ENCODE measurements at regions not wholly inside any gene's neighbourhood (a gene's known extent, or its start where the extent isn't known, plus 50 kb on each side); places are given as distances from the start of the nearest gene placed in this dataset.

- Histone ChIP-seq H3K4me1 (ENCODE audit: control insufficient read depth in 2 of 3, insufficient read depth in 2 of 3, low read depth in 1 of 3, low read length in 3 of 3) (no peaks in the 10 kb centered on the region), H3K9me3 (ENCODE audit: control insufficient read depth in 2 of 3, insufficient read depth in 1 of 3, low read length in 3 of 3) (no peaks in the 10 kb centered on the region), H3K27me3 (ENCODE audit: control insufficient read depth, insufficient read depth, low read length) (no peaks in the 10 kb centered on the region), H3K4me3 (ENCODE audit: low read length in 3 of 3) (no peak overlapping the region), H3K27ac (ENCODE audit: low read depth in 2 of 2, low read length in 2 of 2) (no peak overlapping the region), H3K36me3 (ENCODE audit: control insufficient read depth in 2 of 3, insufficient read depth in 3 of 3, low read length in 3 of 3) (no peaks in the 10 kb centered on the region), H3K9ac (ENCODE audit: low read length in 3 of 3) (no peak overlapping the region)
- DNase-seq = no peak
- no peak for FAIRE-seq
- TF ChIP-seq CTCF (IDR thresholded peaks at IDR 0.05; ENCODE audit: borderline replicate concordance, extremely low read depth, insufficient read depth) = no peak
- intact Hi-C loops (cut with DNase I) = no loop called here
These were observed 50.8 kb upstream of the KLHL13 start for GRCh38 chrX:118167361-118167760.

DNA sequence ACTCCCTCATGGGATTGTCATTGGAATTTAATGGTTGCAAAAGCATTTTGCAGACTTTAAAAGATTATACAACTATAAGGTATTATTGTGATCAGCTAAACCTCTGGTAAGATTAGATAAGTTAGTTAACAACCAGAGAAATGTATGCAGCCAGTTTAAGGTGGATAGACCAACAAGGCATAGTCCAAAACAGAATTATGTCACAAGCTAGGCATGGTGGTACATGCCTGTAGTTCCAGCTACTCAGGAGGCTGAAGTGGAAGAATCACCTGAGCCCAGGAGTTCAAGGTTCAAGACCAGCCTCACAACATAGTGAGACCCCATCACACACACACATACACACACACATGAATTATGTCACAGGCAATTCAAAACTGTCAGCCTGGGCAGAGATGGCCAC is 54.7 kb upstream of the KLHL13 start:
- no peak for TF ChIP-seq CTCF (IDR thresholded peaks at IDR 0.05; ENCODE audit: borderline replicate concordance, extremely low read depth, insufficient read depth)
- intact Hi-C loops (cut with DNase I) = no loop called here
- Histone ChIP-seq H3K27me3 (ENCODE audit: control insufficient read depth, insufficient read depth, low read length) (no peaks in the 10 kb centered on the region), H3K9ac (ENCODE audit: low read length in 3 of 3) (no peak overlapping the region), H3K4me1 (ENCODE audit: control insufficient read depth in 2 of 3, insufficient read depth in 2 of 3, low read depth in 1 of 3, low read length in 3 of 3) (no peaks in the 10 kb centered on the region), H3K4me3 (ENCODE audit: low read length in 3 of 3) (no peak overlapping the region), H3K36me3 (ENCODE audit: control insufficient read depth in 2 of 3, insufficient read depth in 3 of 3, low read length in 3 of 3) (no peaks in the 10 kb centered on the region), H3K9me3 (ENCODE audit: control insufficient read depth in 2 of 3, insufficient read depth in 1 of 3, low read length in 3 of 3) (no peaks in the 10 kb centered on the region), H3K27ac (ENCODE audit: low read depth in 2 of 2, low read length in 2 of 2) (no peak overlapping the region)
- FAIRE-seq (no peak), DNase-seq (no peak)

DNA sequence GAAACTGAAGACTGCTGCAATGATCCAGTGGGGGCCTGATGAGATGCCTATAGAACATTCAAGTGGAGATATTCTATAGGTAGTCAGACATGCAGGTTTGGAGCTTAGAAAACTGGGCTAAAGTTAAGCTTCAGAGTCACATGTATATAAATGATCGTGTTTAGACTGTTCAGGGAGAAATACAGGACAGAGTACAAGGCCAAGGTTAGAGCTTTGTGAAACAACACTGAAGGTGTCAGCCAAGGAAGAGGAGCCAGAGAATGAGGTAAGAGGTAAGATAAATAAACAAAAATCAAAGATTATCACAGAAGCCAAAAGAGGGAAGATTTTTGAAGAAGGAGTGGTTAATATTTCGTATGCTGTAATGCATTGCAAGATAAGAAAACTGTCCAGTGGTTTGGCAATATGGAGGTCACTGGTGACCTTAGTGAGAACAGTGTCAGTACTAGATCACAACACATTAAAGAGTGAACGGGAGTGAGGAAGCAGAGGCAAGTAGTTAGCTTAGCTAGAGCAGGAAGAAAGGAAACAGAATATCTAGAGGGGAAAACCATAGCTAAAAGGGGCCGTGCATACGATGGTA is 58.0 kb upstream of the KLHL13 start:
- H3K9ac ChIP-seq (ENCODE audit: low read length in 3 of 3) = no peak overlapping the region
- intact Hi-C loops (cut with DNase I) = no loop called here
- H3K27ac ChIP-seq (ENCODE audit: low read depth in 2 of 2, low read length in 2 of 2) = no peak overlapping the region
- FAIRE-seq (no peak), DNase-seq (no peak)
- no peaks in the 10 kb centered on the region for H3K9me3 ChIP-seq (ENCODE audit: control insufficient read depth in 2 of 3, insufficient read depth in 1 of 3, low read length in 3 of 3)
- no peak overlapping the region for H3K4me3 ChIP-seq (ENCODE audit: low read length in 3 of 3)
- H3K36me3 ChIP-seq (ENCODE audit: control insufficient read depth in 2 of 3, insufficient read depth in 3 of 3, low read length in 3 of 3) = no peaks in the 10 kb centered on the region
- TF ChIP-seq CTCF (IDR thresholded peaks at IDR 0.05; ENCODE audit: borderline replicate concordance, extremely low read depth, insufficient read depth) = no peak
- H3K4me1 ChIP-seq (ENCODE audit: control insufficient read depth in 2 of 3, insufficient read depth in 2 of 3, low read depth in 1 of 3, low read length in 3 of 3) = no peaks in the 10 kb centered on the region
- no peaks in the 10 kb centered on the region for H3K27me3 ChIP-seq (ENCODE audit: control insufficient read depth, insufficient read depth, low read length)

DNA sequence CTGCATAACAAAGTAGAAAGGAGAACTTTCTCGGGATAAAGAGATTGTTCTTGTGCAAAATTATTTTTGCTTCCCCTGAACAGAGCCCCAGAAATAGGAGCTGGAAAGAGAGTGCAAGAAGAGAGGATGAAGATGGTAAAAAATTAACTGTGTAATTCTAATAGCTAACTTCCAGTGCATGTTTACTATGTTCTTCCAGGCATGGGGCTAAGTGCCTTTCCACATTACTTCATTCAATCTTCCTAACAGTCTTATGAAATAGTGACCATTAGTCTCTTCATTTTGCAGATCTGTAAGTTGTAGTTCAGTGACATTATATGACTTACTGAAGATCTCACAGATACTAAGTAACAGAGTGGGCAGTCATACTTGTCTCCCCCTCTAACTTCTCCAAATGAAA is 61.1 kb upstream of the KLHL13 start:
- intact Hi-C loops (cut with DNase I) = no loop called here
- DNase-seq = peak in 1 of 5 donors; percentile 22
- peak; percentile 80 for FAIRE-seq
- Histone ChIP-seq H3K4me1 (ENCODE audit: control insufficient read depth in 2 of 3, insufficient read depth in 2 of 3, low read depth in 1 of 3, low read length in 3 of 3) (no peaks in the 10 kb centered on the region), H3K9me3 (ENCODE audit: control insufficient read depth in 2 of 3, insufficient read depth in 1 of 3, low read length in 3 of 3) (no peaks in the 10 kb centered on the region), H3K27me3 (ENCODE audit: control insufficient read depth, insufficient read depth, low read length) (no peaks in the 10 kb centered on the region), H3K9ac (ENCODE audit: low read length in 3 of 3) (no peak overlapping the region), H3K4me3 (ENCODE audit: low read length in 3 of 3) (no peak overlapping the region), H3K27ac (ENCODE audit: low read depth in 2 of 2, low read length in 2 of 2) (peak overlapping the region in 1 of 2 donors; percentile 51), H3K36me3 (ENCODE audit: control insufficient read depth in 2 of 3, insufficient read depth in 3 of 3, low read length in 3 of 3) (no peaks in the 10 kb centered on the region)
- no peak for TF ChIP-seq CTCF (IDR thresholded peaks at IDR 0.05; ENCODE audit: borderline replicate concordance, extremely low read depth, insufficient read depth)

Data from kidney (tissue), 13 donors.